HG02588 (cell line): ENCODE measurements at regions not wholly inside any gene's neighbourhood (a gene's known extent, or its start where the extent isn't known, plus 50 kb on each side); places are given as distances from the start of the nearest gene placed in this dataset.
"Not testable (repeated sequence)": the region's sequence is repeated elsewhere in the genome, so short reads cannot be mapped to it uniquely, and the experiment has no call there.

ENCODE experiments used
- ATAC-seq: cut with Tn5 transposase; IDR thresholded peaks from one replicate; pipeline ENCODE4 v1.9.1; 2021; ENCODE audit warnings: mild to moderate bottlenecking, moderate library complexity; ENCODE audit not compliant: unreplicated experiment

GRCh38 chr3:102676424-102676823, 241.6 kb downstream of the ZPLD1 start:
- ATAC-seq: no peak

- ATAC-seq: no peak
Observed at GRCh38 chr3:102682741-102683140, 247.9 kb downstream of the ZPLD1 start.

DNA sequence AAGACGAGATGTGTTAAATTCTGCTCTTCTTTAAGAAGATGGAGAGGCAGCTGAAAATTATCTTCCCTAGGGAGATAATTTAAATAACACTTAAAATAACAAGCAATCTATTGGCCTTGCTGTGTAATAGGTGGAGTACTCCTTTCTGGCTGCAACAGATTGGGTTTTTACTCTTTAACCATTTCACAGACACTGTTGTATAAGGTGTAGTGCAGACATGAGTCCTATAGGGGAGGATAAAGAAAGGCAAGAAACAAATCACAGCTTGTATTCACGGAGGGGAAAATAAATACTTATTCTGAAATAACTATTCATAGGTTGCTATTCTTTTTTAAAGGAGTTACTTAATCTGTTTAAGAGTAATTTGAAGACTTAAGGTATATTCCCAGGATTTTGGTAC, 252.0 kb downstream of the ZPLD1 start:
- ATAC-seq: no peak

GRCh38 chr3:102687851-102688555, 253.2 kb downstream of the ZPLD1 start:
- ATAC-seq: no peak

- no peak for ATAC-seq
Observed at GRCh38 chr3:102688556-102688930, 253.7 kb downstream of the ZPLD1 start.

- no peak for ATAC-seq
Observed at GRCh38 chr3:102691507-102691906, 256.7 kb downstream of the ZPLD1 start.

DNA sequence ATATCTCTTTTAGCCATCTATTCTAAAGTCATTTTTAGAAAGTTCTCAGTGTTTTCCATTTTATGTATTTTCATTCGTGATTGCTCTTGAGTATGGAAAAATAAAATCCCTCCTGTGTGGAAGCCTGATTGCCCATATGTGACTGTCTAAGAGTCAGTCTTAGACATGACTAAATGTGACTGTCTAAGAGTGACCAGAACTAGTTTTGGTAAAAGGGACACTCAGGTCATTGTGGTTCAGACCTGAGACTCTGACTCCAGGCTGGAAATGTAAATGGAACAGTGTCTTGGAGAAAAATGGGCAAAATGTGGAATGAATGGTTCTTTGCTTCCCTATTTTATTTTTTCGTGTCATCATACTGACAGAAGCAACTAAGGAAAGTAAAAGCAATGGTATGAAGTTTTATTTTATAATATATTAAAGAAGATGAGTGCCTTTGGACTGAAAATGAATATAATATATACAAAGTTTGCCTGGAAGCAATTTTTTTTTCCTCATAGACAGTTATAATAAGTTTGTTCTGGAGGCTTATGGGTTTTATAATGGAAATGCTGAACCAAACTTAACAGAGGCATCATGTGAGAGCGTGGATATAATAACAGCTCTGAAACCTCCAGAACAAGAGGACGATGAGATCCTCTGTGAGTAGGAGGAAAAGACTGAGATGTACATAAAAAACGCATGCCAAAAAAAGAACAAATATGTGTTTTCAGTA, 264.4 kb downstream of the ZPLD1 start:
- no peak for ATAC-seq

DNA sequence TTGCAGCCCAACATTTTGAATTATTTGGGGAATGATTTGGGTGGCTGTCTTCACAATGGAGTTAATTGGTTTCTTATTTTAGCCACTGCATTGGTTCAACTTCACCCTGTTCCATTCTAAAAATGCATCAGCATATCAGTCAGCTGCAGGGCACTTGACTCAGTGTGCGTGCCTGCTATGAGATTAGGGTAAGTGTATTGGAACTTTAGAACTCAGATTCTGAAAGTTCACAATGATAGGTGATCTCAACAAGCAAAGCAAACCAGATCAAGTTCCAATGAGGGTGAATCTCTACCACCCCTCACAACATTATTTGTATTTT, 265.0 kb downstream of the ZPLD1 start:
- ATAC-seq: no peak

GRCh38 chr3:102712896-102713295, 278.1 kb downstream of the ZPLD1 start:
- ATAC-seq: no peak

DNA sequence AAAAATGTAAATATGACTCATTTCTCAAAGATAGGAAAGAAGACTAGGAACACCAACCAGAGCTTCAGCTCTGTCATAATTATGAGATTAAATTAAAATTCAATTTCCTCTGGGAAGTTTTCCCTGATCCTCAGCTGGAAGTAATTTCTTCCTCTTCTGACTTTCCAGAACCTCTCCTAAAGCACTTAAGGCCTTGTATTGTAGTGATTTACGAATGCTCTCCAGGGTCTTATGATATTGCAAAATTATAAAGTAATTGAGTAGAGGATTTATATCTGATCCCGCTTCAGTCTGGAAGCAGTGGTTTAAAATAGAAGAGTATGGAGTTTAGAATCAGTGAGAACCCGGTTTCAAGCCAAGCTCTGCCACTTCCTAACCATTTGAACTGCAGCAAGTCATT, 279.8 kb downstream of the ZPLD1 start:
- peak; percentile 10 for ATAC-seq

DNA sequence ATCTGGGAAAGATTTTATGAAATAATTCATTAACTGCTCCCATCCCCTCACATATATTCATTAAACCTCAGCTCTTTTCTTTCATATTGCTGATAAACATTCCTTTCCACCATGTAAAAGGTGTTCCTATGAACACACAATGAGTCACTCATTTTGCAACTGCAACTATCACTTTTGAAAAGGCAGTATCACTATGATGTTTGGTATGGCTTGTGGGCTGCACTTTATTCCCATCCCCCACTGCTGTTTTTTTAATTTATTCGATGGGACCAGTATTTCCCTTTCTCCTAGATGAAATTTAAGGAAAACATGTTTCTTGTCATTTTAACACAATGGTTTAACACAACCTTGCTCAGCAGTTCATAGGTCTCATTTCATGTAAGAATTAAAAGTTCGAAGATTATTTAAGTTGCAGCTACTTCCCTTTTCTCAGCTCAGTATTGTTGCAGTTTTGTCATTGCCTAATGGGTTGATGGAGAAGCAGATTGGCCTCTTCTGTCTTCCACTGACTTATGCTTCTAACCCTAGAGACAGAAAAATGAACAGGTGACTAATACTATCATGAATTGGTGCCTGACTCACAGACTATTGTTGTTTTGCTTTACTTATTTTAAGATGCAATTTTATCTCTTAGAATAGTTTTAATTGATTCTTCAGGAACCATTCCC, 280.3 kb downstream of the ZPLD1 start:
- ATAC-seq: peak; percentile 93

GRCh38 chr3:102718651-102719050, 283.8 kb downstream of the ZPLD1 start:
- ATAC-seq: no peak

DNA sequence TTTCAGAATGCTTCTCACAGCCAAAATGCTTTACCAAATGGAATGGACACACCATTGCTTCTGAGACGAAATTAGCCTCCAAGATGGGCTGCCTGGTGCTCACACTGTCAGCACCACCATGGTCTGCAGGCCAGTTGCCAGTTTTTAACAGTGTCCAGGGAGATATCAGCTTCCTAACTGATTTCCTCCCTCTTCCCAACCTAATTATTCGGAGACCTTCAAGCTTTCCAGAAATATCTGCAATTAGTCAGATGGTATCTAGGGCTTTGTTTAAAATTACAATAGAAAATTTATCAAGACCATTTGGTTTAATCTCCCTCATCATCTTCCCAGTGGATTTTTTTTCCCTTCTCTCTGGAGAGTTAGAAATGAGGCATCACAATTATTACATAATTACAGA, 287.5 kb downstream of the ZPLD1 start:
- no peak for ATAC-seq

- no peak for ATAC-seq
Observed at GRCh38 chr3:102727340-102727739, 292.5 kb downstream of the ZPLD1 start.

DNA sequence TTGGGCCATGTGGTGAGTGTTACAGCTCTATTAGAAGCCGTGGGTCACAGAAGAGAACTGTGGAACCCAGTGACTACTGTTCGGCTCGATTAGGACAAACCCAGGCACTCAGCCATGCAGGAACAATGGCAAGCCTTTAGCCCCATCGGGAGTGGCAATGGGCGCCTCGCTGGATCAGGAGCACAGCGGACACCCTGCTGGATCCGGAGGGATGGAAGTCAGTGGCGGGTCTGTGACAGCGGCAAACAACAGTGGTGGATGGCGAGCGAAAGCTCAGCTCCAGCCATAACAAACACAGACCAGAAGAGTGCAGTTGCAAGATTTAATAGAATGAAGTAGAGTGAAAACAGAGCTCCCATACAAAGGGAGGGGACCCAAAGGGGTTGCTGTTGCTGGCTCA, 297.8 kb downstream of the ZPLD1 start:
- not testable (repeated sequence) for ATAC-seq

DNA sequence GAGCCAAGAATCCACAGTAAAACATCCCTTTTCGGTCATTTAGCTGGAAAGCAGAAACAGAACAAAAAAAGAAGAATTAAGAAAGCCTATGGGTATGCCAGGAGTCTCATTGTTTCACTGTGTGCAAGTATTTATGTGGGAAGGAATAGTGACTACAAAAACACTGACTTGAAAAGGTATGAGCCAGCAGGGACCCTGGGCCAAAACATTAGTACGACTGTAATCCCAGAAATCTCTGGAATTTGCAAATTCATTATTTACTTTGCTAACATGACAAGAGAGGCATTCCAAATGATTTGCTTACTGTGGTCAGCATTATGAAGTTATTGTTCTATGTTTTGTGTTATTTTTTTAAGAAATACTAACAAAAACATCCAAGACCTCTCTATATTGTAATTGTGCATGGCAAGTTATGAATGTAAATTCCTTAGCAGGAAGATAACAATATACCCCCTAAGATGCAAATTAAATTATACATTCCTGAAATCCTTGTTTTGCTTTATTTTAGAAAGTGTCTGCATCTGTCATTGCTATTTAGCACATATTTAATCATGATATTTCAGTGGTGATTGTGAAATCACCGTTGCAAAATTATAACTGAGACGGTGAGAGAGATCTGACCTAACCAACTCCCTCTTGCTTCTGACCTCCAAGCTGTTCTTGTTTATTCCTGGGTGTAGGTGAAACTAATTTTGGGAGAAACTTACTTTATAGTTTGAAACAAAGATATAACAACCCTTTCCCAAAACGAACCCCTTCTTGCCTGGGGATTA, 299.2 kb downstream of the ZPLD1 start:
- ATAC-seq: no peak

GRCh38 chr3:102735311-102735710, 300.5 kb downstream of the ZPLD1 start:
- no peak for ATAC-seq

- no peak for ATAC-seq
Observed at GRCh38 chr3:102736288-102736974, 301.6 kb downstream of the ZPLD1 start.

DNA sequence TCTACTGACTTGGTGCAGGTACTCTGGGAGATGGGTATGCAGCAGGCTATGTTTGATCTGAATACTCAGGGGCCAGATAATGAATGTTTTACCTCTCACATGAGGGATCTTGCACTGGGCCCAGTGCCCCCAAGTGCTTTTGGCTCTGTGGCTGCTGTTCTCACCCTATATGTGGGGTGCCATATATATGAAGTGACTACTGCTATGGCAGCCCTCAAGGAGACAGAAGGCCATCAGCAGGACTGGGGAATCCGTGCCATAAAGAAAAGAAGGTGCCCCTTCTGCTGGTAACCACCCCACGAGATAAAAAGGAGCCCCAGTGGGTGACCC, 302.1 kb downstream of the ZPLD1 start:
- no peak for ATAC-seq

DNA sequence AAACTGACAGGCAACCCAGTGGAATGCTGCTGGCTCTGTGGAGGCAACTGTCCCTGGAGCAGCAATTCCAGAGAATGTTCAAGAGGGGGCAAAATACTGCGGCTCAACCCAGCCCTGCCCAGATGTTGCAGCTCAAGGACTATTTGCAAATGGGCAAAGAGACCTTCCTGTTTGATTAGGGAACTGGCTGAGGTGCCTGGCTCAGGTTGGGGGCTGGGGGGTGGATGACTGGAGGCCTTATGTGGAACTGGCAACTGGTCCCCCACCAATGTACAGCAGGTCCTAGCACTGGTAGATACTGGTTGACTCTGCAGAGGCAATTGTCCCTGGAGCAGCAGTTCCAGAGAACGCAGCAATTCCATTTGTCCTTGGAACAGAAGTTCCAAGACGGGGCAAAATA, 302.5 kb downstream of the ZPLD1 start:
- no peak for ATAC-seq

- no peak for ATAC-seq
Observed at GRCh38 chr3:102741105-102741504, 306.3 kb downstream of the ZPLD1 start.
